HG03520 (cell line): ENCODE measurements at regions not wholly inside any gene's neighbourhood (a gene's known extent, or its start where the extent isn't known, plus 50 kb on each side); places are given as distances from the start of the nearest gene placed in this dataset.

Experiments used
- ATAC-seq: cut with Tn5 transposase; IDR thresholded peaks from one replicate; pipeline ENCODE4 v1.9.1; 2021; ENCODE audit warnings: mild to moderate bottlenecking, moderate library complexity; ENCODE audit not compliant: unreplicated experiment

- no peak for ATAC-seq
Measured at GRCh38 chr9:73742412-73742811, 590.7 kb downstream of the ANXA1 start.

- no peak for ATAC-seq
Measured at GRCh38 chr9:73743826-73744225, 592.2 kb downstream of the ANXA1 start.

GRCh38 chr9:73745598-73745997 is 593.9 kb downstream of the ANXA1 start:
- ATAC-seq: no peak

DNA sequence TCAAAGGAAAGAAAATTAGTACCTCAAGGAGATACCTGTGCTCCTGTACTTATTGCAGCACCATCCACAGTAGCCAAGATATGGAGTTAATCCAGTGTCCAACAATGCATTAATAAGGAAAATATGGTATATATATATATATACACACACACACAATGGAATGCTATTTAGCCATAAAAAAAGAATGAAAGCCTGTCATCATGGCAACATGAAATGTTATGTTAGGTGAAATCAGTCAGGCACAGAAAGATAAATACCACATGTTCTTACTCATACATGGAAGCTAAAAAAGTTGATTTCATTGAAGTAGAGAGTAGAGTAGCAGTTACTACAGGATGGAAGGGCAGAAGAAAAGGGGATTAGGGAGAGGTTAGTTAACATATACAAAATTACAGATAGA is 601.5 kb downstream of the ANXA1 start:
- no peak for ATAC-seq

- no peak for ATAC-seq
Measured at GRCh38 chr9:73761905-73762304, 610.2 kb downstream of the ANXA1 start.

GRCh38 chr9:73773896-73774295 is 622.2 kb downstream of the ANXA1 start:
- no peak for ATAC-seq

GRCh38 chr9:73775757-73776156 is 624.1 kb downstream of the ANXA1 start:
- no peak for ATAC-seq

DNA sequence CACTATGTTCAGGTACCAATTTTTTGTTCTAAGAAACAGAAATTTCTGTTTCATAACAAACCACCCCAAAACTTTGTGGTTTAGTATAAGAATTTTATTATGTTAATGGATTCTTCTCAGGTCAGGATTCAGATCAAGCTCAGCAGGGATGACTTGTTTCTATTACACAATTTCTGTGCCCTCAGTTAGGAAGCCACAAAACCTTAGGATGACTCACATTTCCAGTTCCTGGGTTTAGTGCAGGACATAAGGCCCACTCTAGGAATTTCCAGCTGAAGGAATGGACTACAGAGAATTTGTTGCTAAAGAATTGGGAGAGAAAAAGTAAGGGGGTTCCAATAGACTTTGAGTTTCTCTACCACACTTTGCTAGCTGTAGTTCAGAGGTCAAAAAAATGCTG is 629.3 kb downstream of the ANXA1 start:
- no peak for ATAC-seq

DNA sequence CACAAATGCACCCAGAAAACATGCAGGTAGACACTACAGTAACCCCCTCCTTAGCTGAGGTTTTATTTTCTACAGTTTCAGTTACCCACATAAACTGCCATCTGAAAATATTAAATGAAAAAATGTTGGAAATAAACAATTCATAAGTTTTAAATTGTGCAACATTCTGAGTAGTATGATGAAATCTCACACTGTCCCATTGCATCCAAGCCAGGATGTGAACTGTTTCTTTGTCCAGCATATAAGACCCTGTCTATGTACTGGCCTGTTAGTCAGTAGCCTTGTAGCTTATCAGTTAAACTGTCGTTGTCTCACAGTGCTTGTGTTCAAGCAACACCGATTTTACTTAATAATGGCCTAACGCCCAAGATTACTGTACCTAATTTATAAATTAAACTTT is 630.5 kb downstream of the ANXA1 start:
- no peak for ATAC-seq

DNA sequence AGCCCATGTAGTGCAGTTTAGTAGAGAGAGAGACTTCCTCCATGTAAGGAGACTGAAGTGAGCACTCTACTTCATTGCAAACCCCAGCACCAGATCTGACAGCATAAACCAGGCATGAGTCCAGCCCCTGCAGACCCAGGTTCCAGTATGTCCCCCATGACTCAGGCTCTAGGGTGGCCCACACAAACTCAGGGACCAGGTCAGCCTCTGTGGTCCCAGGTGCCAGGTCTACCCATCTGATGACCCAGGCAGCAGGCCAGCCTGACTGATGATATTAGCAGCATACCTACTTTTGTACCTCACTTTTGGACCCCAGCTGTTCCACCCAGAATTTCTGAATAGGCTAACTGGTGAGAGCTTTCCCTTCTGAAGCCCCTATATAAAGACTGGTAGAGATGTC is 647.8 kb downstream of the ANXA1 start:
- no peak for ATAC-seq

DNA sequence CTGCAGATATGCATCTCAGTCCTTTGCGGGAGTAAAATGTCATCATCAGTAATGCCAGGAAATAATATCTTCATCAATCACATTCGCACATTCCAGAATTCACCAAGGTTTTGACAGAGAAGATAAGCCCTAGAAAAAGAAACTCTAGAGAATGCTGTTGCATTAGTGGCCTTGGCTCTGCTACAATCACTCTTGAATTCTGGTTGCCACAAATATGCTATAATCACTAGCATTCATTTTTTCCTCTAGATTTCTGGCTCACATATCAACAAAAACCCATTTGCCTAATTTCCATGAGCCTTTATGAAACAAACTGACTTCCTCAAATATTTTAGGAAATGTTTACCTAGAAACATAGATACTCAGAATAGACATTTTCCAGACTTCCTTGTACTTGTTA is 653.4 kb downstream of the ANXA1 start:
- no peak for ATAC-seq

GRCh38 chr9:73805853-73806458 is 654.3 kb downstream of the ANXA1 start:
- ATAC-seq: no peak

GRCh38 chr9:73806876-73807275 is 655.2 kb downstream of the ANXA1 start:
- ATAC-seq: no peak

DNA sequence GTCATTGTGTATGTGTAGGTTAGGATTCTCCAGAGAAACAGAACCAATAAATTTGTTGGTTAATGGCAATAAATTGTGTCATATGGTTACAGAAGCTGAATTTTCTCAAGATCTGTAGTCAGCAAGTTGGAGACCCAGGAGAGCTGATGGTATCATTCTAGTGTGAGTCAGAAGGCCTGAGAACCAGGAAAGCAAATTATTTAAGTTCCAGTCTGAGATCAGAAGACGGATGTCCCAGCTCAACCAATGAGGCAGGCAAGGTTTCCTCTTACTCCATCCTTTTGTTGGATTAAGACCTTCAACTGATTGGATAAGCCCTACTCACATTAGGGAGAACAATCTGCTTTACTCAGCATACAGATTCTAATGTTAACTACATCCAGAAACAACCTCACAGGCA is 656.3 kb downstream of the ANXA1 start:
- no peak for ATAC-seq

GRCh38 chr9:73810585-73811215 is 659.0 kb downstream of the ANXA1 start:
- no peak for ATAC-seq

- ATAC-seq: no peak
Measured at GRCh38 chr9:73813546-73813945, 661.9 kb downstream of the ANXA1 start.

DNA sequence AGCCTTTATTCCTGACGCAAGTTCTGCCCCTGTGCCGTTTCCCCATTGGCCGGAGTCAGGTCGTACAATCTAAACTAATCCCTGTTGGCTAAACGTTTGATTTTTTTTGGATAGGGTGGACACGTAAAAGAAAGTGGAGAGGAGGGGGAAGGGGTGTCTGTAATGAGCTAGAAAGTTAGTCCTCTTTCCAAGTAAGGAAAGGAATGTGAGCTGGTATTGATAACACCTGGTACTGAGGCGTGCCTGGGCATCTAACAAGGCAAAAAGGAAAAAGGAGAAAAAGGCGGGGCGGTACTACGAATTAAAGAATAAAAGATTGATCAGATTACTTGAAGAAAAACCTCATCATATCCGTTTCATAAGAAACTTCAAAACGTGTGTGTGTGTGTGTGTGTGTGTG is 665.2 kb downstream of the ANXA1 start:
- no peak for ATAC-seq

DNA sequence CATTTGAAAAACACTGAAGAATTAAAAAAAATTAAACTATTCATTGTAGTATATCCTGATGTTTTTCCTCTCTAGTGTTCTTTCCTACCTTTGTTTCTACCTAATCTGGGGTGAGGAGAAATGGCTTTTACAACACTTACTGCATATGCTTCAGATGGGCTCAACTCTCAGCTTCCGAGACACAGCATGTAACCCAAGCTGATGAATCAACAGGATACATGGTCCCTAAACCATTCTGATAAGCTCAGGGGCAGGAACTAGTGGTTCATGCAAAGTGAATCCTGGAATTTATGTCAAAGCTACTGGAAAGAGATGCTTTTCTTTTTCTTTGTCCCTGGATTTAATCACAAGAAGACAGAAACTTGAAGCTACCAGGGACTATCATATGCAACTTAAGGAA is 672.5 kb upstream of the RORB start:
- no peak for ATAC-seq

DNA sequence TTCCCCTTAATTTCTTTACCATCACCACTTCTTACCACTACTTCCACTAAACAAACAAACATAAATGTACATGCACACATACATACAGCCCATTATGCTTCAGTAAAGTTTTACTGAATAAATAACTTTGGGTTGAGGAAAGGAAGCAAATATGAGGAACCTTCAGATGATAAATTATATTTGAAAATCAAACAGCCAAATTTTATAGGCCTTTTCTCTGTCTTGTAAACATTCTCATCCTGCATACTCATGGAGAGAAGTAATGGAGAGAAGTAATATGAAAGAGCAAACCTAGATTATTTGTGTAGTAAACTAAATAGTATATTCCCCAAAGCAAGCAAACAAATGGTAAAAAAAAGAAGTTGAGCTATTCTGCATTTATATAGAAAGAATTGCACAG is 658.3 kb upstream of the RORB start:
- no peak for ATAC-seq

DNA sequence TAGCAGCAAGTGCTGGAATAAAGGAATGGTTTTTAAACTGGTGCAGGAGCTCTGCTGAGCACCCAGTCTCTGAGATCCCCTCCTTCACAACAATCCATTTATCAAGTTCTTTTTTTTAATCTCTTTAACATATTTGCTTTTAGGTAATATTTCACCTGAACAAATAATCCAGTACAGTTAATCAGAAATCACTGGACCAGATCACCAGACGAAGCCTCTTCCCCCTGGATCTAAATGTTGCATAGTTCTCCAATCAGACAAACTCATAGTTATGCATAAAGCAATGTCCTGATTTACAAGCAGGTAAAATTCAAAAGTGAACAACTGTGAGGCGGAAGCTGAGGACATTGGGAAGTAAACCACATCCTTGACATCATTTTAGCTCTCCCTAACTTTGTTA is 657.7 kb upstream of the RORB start:
- ATAC-seq: no peak

GRCh38 chr9:73841018-73841417 is 656.1 kb upstream of the RORB start:
- ATAC-seq: no peak

DNA sequence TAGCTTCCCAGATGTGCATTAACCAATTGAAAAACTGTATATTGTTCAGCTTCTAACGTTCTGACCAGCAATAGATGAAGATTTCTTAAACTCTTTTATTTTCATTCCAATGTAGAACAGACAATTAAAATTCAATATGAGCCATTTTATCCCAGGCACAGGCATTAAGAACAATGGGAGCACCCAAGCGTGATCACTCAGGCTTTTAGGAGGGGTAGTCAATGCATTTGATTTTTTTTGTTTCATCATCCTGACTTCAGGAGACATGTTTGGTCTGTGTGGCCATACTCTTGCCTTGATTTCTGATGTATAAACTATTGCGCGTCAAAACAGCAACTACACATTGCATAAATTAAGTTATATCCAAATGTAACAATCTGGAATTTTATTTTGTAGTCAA is 653.0 kb upstream of the RORB start:
- no peak for ATAC-seq

- ATAC-seq: peak; percentile 68
Measured at GRCh38 chr9:73845539-73845938, 651.6 kb upstream of the RORB start.
